HG02588 (cell line): ENCODE measurements at regions not wholly inside any gene's neighbourhood (a gene's known extent, or its start where the extent isn't known, plus 50 kb on each side); places are given as distances from the start of the nearest gene placed in this dataset.

Source experiments
- ATAC-seq: cut with Tn5 transposase; IDR thresholded peaks from one replicate; pipeline ENCODE4 v1.9.1; 2021; ENCODE audit warnings: mild to moderate bottlenecking, moderate library complexity; ENCODE audit not compliant: unreplicated experiment

- no peak for ATAC-seq
Observed at GRCh38 chr18:30113454-30113853, 929.1 kb downstream of the DSC3 start.

GRCh38 chr18:30106356-30106755, 936.2 kb downstream of the DSC3 start:
- no peak for ATAC-seq

GRCh38 chr18:30103881-30104280, 938.7 kb downstream of the DSC3 start:
- no peak for ATAC-seq

- no peak for ATAC-seq
Observed at GRCh38 chr18:30096796-30097195, 945.7 kb downstream of the DSC3 start.

GRCh38 chr18:30094556-30094955, 948.0 kb downstream of the DSC3 start:
- ATAC-seq = no peak

GRCh38 chr18:30093376-30093775, 949.2 kb downstream of the DSC3 start:
- ATAC-seq = no peak

GRCh38 chr18:30088238-30089015, 954.1 kb downstream of the DSC3 start:
- ATAC-seq = no peak

GRCh38 chr18:30086351-30086750, 956.2 kb downstream of the DSC3 start:
- no peak for ATAC-seq

- ATAC-seq = no peak
Observed at GRCh38 chr18:30081122-30081521, 961.4 kb downstream of the DSC3 start.

GRCh38 chr18:30072609-30073385, 969.7 kb downstream of the DSC3 start:
- no peak for ATAC-seq

- no peak for ATAC-seq
Observed at GRCh38 chr18:30066288-30066687, 976.3 kb downstream of the DSC3 start.

- ATAC-seq = no peak
Observed at GRCh38 chr18:30057398-30057797, 985.1 kb downstream of the DSC3 start.

GRCh38 chr18:30056528-30056927, 986.0 kb downstream of the DSC3 start:
- no peak for ATAC-seq

- ATAC-seq = no peak
Observed at GRCh38 chr18:30044496-30044895, 998.0 kb downstream of the DSC3 start.

- ATAC-seq = no peak
Observed at GRCh38 chr18:30039201-30039600, 1003.3 kb downstream of the DSC3 start.

- no peak for ATAC-seq
Observed at GRCh38 chr18:30034818-30035217, 1007.7 kb downstream of the DSC3 start.

- ATAC-seq = no peak
Observed at GRCh38 chr18:30016179-30016578, 1026.4 kb downstream of the DSC3 start.

- ATAC-seq = no peak
Observed at GRCh38 chr18:30004965-30005364, 1037.6 kb downstream of the DSC3 start.

- ATAC-seq = no peak
Observed at GRCh38 chr18:29982218-29982617, 1060.3 kb downstream of the DSC3 start.

GRCh38 chr18:29979881-29980280, 1062.7 kb downstream of the DSC3 start:
- ATAC-seq = no peak

- ATAC-seq = no peak
Observed at GRCh38 chr18:29969876-29970275, 1072.7 kb downstream of the DSC3 start.

GRCh38 chr18:29962579-29962978, 1080.0 kb downstream of the DSC3 start:
- ATAC-seq = no peak
